Activated B cell treated with CpG ODN at 0.5 μM for 24 hours (primary cell): ENCODE measurements at regions not wholly inside any gene's neighbourhood (a gene's known extent, or its start where the extent isn't known, plus 50 kb on each side); places are given as distances from the start of the nearest gene placed in this dataset.

Source experiments
- ATAC-seq: fragments of 200-7000 bp; cut with Tn5 transposase; one replicate; pipeline ENCODE4 v1.10.0; 2021; ENCODE audit warnings: low read depth, mild to moderate bottlenecking, moderate library complexity
- CTCF ChIA-PET: fragments of 350-600 bp; sonication (Branson Sonifier 250); formaldehyde crosslinking; loops from one replicate; lab custom pipeline; 2021; ENCODE audit warnings: antibody characterized with exemption; lab: Charles Lee
- POLR2A ChIA-PET: fragments of 350-600 bp; sonication (Branson Sonifier 250); formaldehyde crosslinking; loops from one replicate; lab custom pipeline; 2021; ENCODE audit warnings: antibody characterized with exemption; lab: Charles Lee
- DNase-seq: peaks from one replicate; pipeline ENCODE4 v3.0.0; 2022
- H3K27ac Mint-ChIP-seq: one replicate; pipeline ENCODE4 v1.8.0; 2020; ENCODE audit warnings: mixed read lengths
- H3K27me3 Mint-ChIP-seq: one replicate; pipeline ENCODE4 v1.8.0; 2021; ENCODE audit warnings: mixed read lengths
- H3K36me3 Mint-ChIP-seq: one replicate; pipeline ENCODE4 v1.8.0; 2021; ENCODE audit warnings: low read depth, mixed read lengths
- H3K4me1 Mint-ChIP-seq: one replicate; pipeline ENCODE4 v1.8.0; 2021; ENCODE audit warnings: mixed read lengths
- H3K4me3 Mint-ChIP-seq: one replicate; pipeline ENCODE4 v1.8.0; 2020; ENCODE audit warnings: mild to moderate bottlenecking, mixed read lengths
- H3K9me3 Mint-ChIP-seq: one replicate; pipeline ENCODE4 v1.8.0; 2020; ENCODE audit warnings: mixed read lengths
- CTCF ChIP-seq: fragments of 200-600 bp; IDR thresholded peaks from one replicate; pipeline ENCODE4 v1.8.0; 2022; ENCODE audit warnings: antibody characterized with exemption, mild to moderate bottlenecking
- intact Hi-C: fragments of 100-400 bp; cut with micrococcal nuclease; formaldehyde crosslinking; loops from one replicate; pipeline ENCODE4 v1.15.1; 2024

GRCh38 chr17:79311373-79311772, 236.7 kb downstream of the ENGASE start:
- H3K4me1 Mint-ChIP-seq, result no peaks in the 10 kb centered on the region
- intact Hi-C loops, result no loop called here
- CTCF ChIA-PET, result no interaction called here
- no peak for TF ChIP-seq CTCF
- H3K27me3 Mint-ChIP-seq, result peaks cover 37% of the 10 kb centered on the region
- POLR2A ChIA-PET, result no interaction called here
- H3K27ac Mint-ChIP-seq, result no peak overlapping the region
- H3K36me3 Mint-ChIP-seq, result no peaks in the 10 kb centered on the region
- no peak overlapping the region for H3K4me3 Mint-ChIP-seq
- H3K9me3 Mint-ChIP-seq, result no peaks in the 10 kb centered on the region
- ATAC-seq (no peak), DNase-seq (no peak)

- no peak overlapping the region for H3K4me3 Mint-ChIP-seq
- DNase-seq, result no peak
- intact Hi-C loops, result loop anchor here (10.0 kb wide), 1 partner anchor 88 kb away; no protein-coding TSS in a partner anchor
- ATAC-seq, result peak; percentile 14
- no peak for TF ChIP-seq CTCF
- no peaks in the 10 kb centered on the region for H3K36me3 Mint-ChIP-seq
- peaks cover 9% of the 10 kb centered on the region for H3K27me3 Mint-ChIP-seq
- POLR2A ChIA-PET, result interaction anchor here (1.3 kb wide), 1 partner anchor 34 kb away, joined by 5 read pairs; no protein-coding TSS in a partner anchor
- H3K4me1 Mint-ChIP-seq, result peaks cover 23% of the 10 kb centered on the region
- CTCF ChIA-PET, result no interaction called here
- H3K9me3 Mint-ChIP-seq, result no peaks in the 10 kb centered on the region
- H3K27ac Mint-ChIP-seq, result no peak overlapping the region
Observed at GRCh38 chr17:79306424-79307318, 232.0 kb downstream of the ENGASE start.

GRCh38 chr17:79305768-79306423, 231.3 kb downstream of the ENGASE start:
- intact Hi-C loops, result loop anchor here (10.0 kb wide), 1 partner anchor 89 kb away; no protein-coding TSS in a partner anchor
- DNase-seq, result no peak
- POLR2A ChIA-PET, result interaction anchor here (2.2 kb wide), 1 partner anchor 34 kb away, joined by 8 read pairs; no protein-coding TSS in a partner anchor
- TF ChIP-seq CTCF, result no peak
- Mint-ChIP-seq H3K27ac (no peak overlapping the region), H3K36me3 (no peaks in the 10 kb centered on the region), H3K4me1 (peaks cover 23% of the 10 kb centered on the region), H3K27me3 (peaks cover 7% of the 10 kb centered on the region), H3K9me3 (no peaks in the 10 kb centered on the region), H3K4me3 (no peak overlapping the region)
- CTCF ChIA-PET, result no interaction called here
- ATAC-seq, result no peak

GRCh38 chr17:79305376-79305767, 230.7 kb downstream of the ENGASE start:
- H3K4me1 Mint-ChIP-seq, result peaks cover 23% of the 10 kb centered on the region
- no peaks in the 10 kb centered on the region for H3K36me3 Mint-ChIP-seq
- H3K27me3 Mint-ChIP-seq, result peaks cover 7% of the 10 kb centered on the region
- no peak overlapping the region for H3K27ac Mint-ChIP-seq
- no peak overlapping the region for H3K4me3 Mint-ChIP-seq
- H3K9me3 Mint-ChIP-seq, result no peaks in the 10 kb centered on the region
- DNase-seq (no peak), ATAC-seq (no peak)
- ChIA-PET CTCF (no interaction called here), POLR2A (interaction anchor here (2.2 kb wide), 1 partner anchor 35 kb away, joined by 8 read pairs; no protein-coding TSS in a partner anchor)
- intact Hi-C loops, result loop anchor here (10.0 kb wide), 1 partner anchor 89 kb away; no protein-coding TSS in a partner anchor
- no peak for TF ChIP-seq CTCF

- Mint-ChIP-seq H3K36me3 (no peaks in the 10 kb centered on the region), H3K9me3 (no peaks in the 10 kb centered on the region), H3K27me3 (peaks cover 9% of the 10 kb centered on the region), H3K27ac (no peak overlapping the region), H3K4me1 (peaks cover 23% of the 10 kb centered on the region), H3K4me3 (no peak overlapping the region)
- ATAC-seq, result no peak
- ChIA-PET CTCF (no interaction called here), POLR2A (interaction anchor here (2.2 kb wide), 1 partner anchor 35 kb away, joined by 8 read pairs; no protein-coding TSS in a partner anchor)
- DNase-seq, result no peak
- intact Hi-C loops, result loop anchor here (10.0 kb wide), 1 partner anchor 90 kb away; no protein-coding TSS in a partner anchor
- TF ChIP-seq CTCF, result no peak
Observed at GRCh38 chr17:79304884-79305283, 230.3 kb downstream of the ENGASE start.
